ENCODE measurements at regions not wholly inside any gene's neighbourhood (a gene's known extent, or its start where the extent isn't known, plus 50 kb on each side); places are given as distances from the start of the nearest gene placed in this dataset.
A peak's percentile ranks its signal among the peaks of the same experiment; 100 is the strongest.
"Not testable (repeated sequence)": the region's sequence is repeated elsewhere in the genome, so short reads cannot be mapped to it uniquely, and the experiment has no call there.

DNA sequence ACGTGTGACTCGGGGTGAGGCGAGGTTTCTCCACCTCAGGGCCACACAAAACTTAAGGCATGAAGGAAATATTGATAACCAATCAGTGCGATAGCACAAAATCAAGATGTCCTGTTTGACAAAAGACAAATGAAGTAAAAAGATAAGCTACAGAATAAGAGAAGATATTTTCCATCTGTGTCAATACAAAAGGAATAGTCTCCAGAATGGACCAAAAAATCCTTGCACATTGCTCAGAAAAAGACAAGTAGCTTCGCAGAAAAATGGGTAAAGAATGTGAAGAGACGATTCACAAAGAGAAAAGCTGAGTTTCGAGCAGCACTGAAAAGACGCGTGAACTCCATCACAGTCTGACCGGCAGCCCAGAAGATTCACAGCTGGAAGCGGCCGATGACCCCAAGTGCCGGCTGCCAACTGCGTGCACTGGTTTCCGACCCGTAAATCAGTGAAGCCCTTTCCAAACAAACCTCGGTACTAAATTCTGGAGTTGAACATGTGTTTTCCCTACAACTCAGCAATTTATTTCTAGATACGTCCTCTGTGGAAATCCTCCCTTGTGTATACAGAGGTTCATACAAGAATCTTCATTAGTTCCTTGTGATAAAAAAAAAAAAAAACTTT lies 308.4 kb downstream of the BRD1 start:
- DNase-seq = no peak

DNA sequence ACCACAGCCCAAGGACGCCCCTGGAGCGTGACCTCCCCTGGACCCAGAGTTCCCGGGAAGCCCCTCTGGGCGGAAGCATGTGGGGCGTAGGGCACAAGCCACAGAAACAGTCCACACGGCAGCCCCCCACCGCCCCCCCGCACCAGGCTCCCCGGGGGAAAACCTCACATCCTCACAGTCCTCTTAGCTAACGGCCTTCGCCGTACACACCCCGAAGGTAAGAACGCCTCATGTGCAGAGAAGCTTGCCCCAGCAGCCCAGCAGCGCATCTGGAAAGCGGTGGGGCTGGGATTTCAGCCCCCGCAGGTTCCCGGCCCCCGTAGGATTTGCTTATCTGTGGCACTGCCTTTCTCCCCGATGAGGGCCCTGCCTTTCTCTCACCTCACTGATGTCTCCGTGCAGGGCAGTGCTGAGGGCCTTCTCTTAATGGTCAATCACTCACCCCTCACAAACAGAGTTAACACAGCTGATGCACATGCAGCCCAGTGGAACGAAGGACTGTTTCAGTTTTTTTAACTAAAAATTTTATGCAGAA lies 309.2 kb downstream of the BRD1 start:
- no peak for DNase-seq

DNA sequence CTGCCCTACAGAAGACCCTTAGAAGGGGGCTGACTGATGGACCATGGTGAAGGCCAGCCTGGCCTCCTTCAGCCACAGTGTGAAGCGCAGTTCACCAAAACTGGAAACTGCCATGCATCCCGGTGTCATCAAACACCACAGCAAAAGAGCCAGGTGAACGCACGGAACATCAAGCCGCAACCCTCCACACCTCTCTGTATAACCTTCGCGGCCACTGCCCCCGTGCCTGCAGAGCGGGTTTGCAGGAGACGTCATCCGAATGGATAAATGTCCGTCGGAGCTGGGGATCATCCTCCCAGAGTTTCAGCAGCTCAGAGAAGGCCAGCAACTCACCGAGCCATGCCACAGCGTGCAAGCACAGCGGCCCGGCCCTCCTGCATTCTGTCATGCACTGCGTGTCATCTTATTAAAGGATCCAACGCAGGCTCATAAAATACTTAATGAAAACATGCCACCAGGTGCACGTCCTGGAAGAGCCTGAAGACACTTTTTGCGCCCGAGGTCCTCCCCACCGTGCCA lies 309.9 kb downstream of the BRD1 start:
- DNase-seq = no peak

DNA sequence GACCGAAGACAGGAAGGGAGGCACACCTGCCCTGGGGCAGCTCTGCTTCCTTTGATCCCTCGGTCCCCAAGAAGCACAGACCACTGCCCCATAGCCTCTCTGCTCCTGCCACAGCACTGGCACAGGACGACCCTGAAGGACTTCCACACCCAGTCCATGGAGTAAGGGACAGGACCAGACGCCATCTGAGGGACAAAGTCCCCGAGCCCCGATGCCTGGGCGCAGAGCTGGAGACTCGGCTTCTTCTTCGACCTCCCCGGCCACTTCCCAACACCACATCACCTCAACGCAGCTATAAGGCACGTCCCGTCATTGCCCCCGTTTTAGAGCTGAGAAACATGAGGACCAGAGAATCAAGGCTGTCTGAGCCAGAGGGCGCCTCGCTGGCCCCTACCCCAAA lies 310.5 kb downstream of the BRD1 start:
- no peak for DNase-seq

DNA sequence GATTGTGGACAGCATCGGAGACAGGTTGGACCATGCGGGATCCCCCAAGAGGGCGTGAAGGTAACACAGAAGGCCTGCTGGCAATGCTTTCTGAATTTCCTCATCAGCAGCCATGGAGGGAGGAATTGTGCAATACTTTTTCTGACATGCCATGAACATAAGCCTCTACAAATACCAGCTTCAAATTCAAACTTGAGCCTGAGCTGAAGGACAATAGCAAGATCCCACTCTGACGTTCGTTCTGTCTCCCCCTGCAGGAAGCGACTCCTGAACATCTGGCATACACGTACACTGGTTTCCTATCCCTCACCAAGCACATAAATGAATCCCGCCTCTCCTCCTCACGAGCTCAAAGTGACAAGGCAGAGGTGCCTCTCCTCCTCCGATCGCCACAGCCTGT lies 312.2 kb downstream of the BRD1 start:
- DNase-seq = no peak

DNA sequence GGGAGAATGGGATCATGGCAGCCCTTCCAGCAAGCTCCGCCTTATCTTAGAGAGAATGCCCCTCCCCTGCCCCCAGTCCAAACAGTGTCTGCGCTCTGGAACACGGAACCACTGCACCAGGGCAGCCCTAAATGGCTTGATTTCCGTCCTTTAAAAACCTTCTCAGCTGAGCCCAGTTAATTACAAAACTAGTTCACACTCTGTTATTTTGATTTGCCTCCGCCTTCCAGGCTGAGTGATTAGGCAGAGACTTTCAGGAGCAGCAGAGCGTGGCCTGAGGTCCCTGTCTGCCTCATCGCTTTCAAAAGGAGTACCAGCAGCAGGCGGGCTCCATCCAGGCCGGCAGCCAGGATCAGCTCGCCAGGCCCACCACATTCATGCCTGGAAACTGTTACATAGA lies 313.0 kb downstream of the BRD1 start:
- no peak for DNase-seq

DNA sequence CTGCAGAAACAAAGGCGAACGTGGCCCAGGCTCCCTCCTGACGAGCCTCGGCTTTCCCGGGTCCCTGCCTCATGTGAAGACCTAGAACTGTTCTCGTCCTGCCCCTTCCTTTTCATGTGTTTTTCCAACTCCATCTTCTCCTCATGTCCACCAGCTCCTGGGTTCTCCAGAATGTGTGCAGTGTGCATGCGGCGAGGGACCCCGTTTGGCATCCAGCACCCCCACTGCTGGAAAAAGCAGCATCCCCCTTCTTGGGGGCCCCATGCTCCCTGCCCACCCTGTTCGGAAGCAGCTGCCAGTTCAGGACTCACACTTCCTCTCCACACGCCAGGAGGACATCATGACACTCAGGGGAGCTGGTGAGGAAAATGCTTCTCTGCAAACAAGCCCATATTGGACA lies 313.5 kb downstream of the BRD1 start:
- no peak for DNase-seq

DNA sequence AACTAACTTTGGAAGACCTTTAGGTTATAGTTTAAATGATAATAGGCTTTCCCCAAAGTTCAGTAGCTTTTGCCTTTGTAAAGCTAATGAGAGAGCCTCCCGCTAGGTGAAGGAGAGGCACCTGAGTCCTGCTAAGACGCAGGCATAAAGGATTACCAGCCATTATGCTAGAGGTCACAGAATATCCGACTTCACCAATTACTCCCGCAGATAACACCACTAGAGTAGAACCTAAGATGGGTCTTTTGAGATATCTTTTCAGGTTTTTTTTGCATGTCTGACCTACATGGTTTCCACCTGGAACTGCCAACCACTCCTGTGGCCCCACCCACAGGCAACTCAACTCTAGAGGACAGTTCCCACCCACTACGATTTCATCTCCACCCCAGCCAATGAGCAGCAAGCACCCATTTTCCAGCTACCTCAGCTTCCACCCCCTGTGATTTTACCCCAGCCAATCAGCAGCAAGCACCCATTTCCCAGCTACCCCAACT lies 314.3 kb downstream of the BRD1 start:
- DNase-seq = no peak

DNA sequence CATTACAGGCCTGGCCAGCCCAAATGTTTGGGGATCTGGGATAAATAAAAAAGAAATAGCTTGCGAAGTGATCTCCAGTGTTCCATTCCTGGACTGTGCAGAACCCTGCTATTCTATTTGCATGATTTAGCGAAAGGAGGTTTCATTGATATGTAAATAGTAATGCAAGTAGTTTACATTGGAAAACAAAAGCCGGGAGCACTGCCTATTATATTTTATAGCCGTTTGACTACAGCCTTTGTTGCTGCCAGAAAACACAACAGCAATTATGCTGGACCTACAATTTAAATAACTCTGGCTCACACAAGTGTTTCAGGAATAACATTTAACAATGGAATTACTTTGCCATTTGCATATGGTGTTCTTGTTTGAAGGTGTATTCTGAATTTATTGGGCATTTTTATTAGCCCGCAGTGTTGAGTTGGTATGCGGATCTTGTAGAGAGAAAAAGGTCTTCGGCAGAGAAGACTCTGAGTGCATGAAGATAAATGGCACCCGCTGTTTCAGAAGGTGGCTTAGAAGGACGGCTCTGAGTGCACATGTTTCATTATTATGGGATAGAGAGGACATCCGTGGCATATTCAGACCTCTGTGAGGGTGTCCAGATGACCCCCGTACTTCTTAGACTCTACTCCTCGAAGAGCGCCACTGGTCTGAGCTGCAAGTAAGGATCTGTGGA lies 315.0 kb downstream of the BRD1 start:
- no peak for DNase-seq

DNA sequence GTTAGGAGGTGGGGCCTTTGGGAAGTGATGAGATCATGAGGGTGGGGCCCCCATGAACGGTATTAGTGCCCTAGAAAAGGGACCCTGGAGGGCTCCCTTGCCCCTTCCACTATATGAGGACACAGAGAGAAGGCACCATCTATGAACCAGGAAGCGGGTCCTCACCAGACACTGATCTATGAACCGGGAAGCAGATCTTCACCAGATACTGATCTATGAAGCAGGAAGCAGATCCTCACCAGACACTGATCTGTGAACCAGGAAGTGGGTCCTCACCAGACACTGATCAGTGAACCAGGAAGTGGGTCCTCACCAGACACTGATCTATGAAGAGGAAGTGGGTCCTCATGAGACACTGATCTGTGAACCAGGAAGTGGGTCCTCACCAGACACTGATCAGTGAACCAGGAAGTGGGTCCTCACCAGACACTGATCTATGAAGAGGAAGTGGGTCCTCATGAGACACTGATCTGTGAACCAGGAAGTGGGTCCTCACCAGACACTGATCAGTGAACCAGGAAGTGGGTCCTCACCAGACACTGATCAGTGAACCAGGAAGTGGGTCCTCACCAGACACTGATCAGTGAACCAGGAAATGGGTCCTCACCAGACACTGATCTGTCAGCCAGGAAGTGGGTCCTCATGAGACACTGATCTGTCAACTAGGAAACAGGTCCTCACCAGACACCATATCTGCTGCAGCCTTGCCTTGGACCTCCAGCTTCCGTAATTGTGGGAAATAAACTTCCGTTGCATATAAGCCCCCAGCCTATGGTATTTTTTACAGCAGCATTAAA lies 316.1 kb downstream of the BRD1 start:
- not testable (repeated sequence) for DNase-seq

DNA sequence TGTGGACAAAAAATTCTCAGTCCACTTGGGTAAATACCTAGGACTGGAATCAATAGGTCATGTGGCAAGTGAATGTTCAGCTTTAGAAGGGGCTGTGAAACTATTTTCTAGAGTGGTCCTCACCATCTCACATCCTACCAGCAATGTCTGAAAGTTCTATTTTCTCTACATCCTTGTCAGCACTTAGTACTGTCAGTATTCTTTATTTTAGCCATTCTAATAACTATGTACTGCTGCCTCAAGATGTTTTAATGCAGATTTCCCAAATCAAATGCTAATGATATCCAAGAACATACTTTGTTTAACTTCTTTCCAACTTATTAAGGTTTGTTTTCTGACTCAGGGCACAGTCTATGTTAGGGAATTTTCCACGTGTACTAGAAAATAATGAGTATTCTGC lies 317.0 kb downstream of the BRD1 start:
- no peak for DNase-seq

DNA sequence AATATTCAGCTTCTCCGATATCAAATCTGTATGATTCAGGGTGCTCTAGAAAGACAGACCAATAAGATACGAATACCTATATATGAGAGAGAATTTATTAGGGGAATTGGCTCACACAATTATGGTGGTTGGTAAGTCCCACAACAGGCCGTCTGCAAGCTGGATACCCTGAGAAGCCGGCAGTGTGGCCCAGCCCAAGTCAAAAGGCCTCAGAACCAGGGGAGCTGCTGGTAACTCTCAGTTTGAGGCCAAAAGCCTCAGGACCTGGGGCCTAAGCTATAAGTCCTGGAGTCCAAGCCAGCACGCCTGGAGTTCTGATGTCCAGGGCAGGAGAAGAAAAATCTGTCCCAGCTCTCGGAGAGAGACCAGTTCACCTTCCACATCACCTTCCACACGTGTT lies 318.7 kb downstream of the BRD1 start:
- DNase-seq = no peak

DNA sequence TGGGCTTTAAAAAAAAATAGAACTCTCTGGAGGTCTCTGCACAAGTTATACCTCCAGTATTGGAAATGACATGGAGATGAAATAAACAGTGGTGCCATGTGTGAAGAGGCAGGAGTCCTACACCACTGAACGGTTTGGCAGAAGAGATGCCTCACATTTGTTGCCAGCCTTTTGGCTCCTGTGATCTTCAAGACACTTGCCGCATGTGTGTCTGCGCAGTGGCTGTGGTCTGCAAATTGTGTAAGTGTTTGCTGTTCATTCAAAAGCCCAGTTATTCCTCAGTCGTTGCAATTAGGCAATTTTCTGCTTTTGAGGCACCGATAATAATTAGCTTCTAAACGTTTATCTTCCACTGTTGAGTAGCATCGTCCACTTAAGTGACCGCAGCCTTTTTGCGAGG lies 319.1 kb downstream of the BRD1 start:
- no peak for DNase-seq

DNA sequence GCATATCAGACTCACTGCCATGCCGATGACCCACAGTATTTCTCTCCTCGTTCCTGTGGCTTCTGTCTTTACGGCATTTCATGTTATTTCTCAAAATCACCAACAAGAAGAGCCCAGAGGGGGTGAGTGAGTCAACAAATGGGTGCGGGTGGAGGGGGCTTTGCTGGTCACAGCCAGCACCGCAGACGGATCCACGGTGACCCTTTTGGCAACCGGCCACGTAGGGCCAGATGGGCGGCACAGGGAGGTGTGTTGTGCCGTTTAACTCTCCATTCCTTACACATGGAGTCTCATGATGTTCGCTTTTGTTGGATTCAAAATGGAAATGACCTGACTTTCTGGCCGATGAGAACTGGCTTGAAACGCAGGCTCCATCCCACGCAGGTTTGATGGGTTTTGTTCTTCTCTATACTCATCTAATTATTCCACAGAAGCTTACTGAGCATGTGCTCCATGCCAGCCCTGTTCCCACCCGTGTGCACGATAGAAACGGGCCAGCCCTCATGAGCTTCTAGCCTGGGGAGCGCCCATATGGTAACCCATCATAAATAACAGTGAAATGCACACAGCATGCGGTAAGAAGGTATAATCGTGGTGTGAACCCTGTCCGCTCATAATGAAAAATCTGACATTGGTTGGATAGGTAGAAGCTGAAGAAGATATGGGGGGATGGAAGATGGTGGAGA lies 319.9 kb downstream of the BRD1 start:
- DNase-seq = no peak

DNA sequence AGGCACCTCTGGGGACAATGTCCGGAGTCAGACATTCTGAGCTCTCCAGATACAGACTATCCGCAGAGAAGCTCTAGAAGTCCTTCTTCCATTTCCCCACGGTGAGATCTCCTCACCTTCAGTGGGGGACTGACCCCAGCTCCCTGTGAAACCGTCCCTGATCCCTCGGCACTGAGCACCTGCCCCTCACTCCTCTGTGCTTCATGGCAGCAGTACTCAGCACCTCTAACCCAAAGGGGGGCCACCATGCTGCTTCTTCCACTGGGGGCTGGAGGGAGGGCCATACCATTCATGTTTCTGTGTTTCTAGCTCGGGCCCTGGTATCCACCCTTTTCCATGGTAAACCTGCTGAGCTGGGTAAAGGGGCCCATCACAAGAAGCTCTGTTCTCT lies 321.7 kb downstream of the BRD1 start:
- no peak for DNase-seq

DNA sequence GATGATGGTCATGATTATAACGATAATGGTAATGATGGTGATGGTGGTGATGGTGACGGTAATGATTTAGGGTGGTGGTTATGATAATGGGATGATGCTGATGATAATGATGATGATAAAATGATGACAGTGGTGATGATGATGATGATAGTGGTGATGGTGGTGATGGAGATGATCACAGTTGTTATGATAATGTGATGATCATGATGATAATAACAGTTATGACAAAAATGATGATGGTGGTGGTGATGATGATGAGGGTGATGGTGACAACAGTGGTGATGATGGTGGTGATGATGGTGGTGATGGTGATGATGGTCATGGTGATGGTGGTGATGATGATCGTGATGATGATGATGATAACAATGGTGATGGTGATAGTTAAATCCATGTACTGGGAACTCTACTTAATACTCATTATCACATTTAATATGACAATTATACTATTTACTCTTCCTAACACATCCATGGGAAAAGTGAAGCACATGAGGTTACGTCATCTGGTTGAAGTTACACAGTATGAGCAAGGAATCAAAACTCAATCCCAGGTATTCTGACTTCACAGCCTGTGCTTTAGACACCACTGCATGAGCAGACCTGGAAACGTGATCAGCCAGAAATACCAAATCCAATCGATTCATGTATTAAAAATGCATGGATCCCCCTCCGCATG lies 322.2 kb downstream of the BRD1 start:
- DNase-seq = no peak

DNA sequence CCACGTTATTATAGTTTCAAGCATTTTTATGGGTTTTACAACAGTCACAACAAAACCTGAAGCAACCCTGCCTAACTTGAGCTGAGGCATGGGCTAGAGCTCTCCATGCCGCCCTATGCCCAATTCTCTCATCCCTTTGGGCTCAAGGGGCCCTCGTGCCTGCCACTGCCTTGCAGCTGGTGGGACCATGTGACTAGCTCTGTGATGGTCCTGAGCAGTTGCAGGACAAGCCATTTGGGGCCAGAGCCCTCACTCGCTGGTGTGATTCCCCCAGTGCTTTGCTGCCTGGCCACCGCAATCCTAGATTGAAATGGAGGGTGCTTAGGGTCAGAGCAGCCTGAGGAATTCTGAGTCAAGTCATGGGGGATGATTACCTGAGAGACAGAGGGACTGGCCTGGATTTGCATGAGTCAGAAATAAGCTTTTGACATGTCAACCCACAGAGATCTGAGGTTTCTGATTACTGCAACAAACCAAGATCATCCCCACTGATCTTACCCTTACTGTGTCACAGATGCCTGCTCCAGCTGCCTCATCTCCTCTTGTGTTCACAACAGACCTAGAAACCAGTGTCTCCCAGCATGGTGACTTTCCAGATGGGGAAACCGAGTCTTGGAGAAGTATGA lies 323.7 kb downstream of the BRD1 start:
- no peak for DNase-seq

DNA sequence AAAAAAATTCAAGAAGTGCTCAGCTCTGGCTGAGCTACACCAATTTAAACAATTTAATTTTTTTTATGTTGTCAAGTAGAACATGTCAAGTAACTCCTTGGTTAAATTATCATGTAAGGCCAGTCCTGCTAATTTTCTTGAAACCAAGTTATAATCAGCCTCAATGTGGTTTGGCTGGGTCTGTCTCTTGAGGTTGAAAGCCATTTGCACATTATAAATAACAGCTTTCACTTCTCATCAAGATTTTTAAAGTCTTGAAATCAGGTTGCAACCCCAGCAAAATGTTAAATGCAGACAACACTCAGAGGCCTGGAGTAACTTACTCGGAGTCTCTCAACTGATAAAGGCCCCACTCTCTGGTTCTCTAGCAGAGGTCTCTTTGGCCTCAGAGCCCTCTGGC lies 324.4 kb downstream of the BRD1 start:
- no peak for DNase-seq

DNA sequence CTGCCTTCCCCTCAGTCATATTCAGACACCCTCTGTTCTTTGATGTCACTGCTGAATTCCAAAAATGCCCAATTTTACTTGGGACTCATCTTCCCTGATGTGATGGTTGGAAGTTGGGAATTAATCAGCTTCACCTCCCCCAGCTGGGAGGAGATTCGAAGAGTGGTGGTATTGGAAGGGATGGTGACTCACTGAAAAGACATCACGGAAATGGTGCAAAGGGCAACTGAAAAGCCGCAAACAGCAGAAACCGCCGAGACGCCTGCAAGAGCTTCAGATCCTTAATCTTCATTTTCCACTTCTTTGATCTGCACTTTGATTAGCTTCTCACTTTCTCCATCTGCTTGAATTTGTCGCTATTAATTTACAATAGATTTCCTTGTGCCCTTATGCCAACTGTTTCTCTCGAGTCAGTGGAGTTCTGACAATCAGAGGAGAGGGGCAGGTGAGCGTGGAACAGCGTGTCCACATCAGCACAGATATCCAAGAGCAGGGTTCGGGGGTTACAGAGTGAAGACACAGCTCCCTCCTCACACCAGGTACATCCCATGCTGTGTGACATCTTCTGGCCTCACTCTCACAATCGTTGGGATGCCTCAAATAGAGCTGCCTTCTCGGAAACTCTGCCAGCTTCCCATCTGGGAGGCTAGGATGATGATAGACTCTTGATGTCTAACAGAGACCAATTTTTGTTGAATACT lies 325.4 kb downstream of the BRD1 start:
- DNase-seq = peak; percentile 11

DNA sequence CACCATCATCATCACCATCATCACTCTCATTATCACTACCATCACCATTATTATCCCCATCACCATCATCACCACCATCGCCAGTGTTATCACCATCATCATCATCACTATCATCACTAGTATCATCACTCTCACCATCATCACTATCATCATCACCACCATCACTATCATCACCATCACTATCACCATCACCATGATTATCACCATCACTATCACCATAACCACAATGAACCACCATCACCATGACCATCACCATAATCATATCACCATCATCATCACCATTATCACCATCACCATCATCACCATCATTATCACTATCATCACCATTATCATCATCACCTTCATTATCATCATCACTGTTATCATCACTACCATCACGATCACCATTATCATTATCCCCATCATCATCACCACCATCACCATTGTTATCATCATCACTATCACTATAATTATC lies 326.7 kb downstream of the BRD1 start:
- no peak for DNase-seq

DNA sequence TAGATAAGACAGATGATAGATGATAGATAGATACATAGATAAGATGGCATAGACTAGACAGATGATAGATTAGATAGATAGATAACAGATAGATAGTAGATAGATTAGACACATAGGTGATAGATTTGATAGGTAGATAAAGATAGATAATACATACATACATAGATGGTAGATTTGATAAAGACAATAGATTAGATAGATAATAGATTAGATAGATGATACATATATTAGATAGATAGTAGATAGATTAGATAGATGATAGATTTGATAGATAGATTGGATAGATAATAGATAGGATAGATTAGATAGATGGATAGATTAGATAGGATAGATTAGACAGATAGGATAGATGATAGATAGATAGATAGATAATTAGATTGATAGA lies 327.6 kb downstream of the BRD1 start:
- DNase-seq = no peak
